ENCODE measurements at regions not wholly inside any gene's neighbourhood (a gene's known extent, or its start where the extent isn't known, plus 50 kb on each side); places are given as distances from the start of the nearest gene placed in this dataset.
A peak's percentile ranks its signal among the peaks of the same experiment; 100 is the strongest.

- Mint-ChIP-seq H3K27ac (no peak overlapping the region), H3K4me1 (peaks cover 25% of the 10 kb centered on the region), H3K27me3 (ENCODE audit: low read depth in 3 of 3) (peaks cover 0 to 2% (median 0%) of the 10 kb centered on the region in 3 donors), H3K9me3 (peaks cover 0 to 1% (median 0%) of the 10 kb centered on the region in 7 donors), H3K36me3 (no peaks in the 10 kb centered on the region), H3K4me3 (no peak overlapping the region)
- TF ChIP-seq CTCF (IDR thresholded peaks at IDR 0.05), result no peak
- no peak overlapping the region for H3K4me2 ChIP-seq (replicated peaks; ENCODE audit: extremely low read depth, low read length, poor library complexity, severe bottlenecking)
- H3K36me3 ChIP-seq (replicated peaks in 1 of 2; ENCODE audit: control insufficient read depth in 1 of 2, insufficient read depth in 2 of 2, low read length in 2 of 2), result no peaks in the 10 kb centered on the region
- no peak overlapping the region for H3K27ac ChIP-seq (ENCODE audit: low read depth in 1 of 2, low read length in 2 of 2)
- H2AFZ ChIP-seq (ENCODE audit: insufficient read depth, low read depth, low read length, poor library complexity, severe bottlenecking), result peak overlapping the region; percentile 29
- H3K79me2 ChIP-seq (ENCODE audit: insufficient read depth, low read length), result no peaks in the 10 kb centered on the region
- H4K20me1 ChIP-seq (ENCODE audit: insufficient read depth, low read length), result no peaks in the 10 kb centered on the region
- no peaks in the 10 kb centered on the region for H3K9me3 ChIP-seq (replicated peaks in 1 of 2; ENCODE audit: control insufficient read depth in 1 of 2, insufficient read depth in 1 of 2, low read length in 2 of 2)
- WGBS (ENCODE audit: insufficient coverage), result no CpG with 5 or more reads among the region's 4 CpGs
- H3K4me1 ChIP-seq (ENCODE audit: control insufficient read depth in 1 of 2, insufficient read depth in 2 of 2, low read length in 2 of 2), result peaks cover 7 to 16% of the 10 kb centered on the region in 2 donors
- H3K9ac ChIP-seq (ENCODE audit: insufficient read depth, low read length, poor library complexity, severe bottlenecking), result no peak overlapping the region
- DNase-seq, result no peak
- intact Hi-C loops (cut with micrococcal nuclease), result no loop called here
- no peaks in the 10 kb centered on the region for H3K27me3 ChIP-seq (ENCODE audit: control insufficient read depth in 2 of 2, insufficient read depth in 2 of 2, low read length in 2 of 2)
- H3K4me3 ChIP-seq (replicated peaks in 1 of 3; ENCODE audit: low read depth in 2 of 3, low read length in 3 of 3), result no peak overlapping the region
These were observed 203.6 kb downstream of the PIK3R1 start for GRCh38 chr5:68419081-68419636.

- Mint-ChIP-seq H3K27ac (peak overlapping the region in 2 of 7 donors; percentile 26 to 59), H3K4me1 (peaks cover 28% of the 10 kb centered on the region), H3K4me3 (no peak overlapping the region), H3K36me3 (no peaks in the 10 kb centered on the region), H3K27me3 (ENCODE audit: low read depth in 3 of 3) (peaks cover 0 to 2% (median 0%) of the 10 kb centered on the region in 3 donors), H3K9me3 (peaks cover 0 to 1% (median 0%) of the 10 kb centered on the region in 7 donors)
- H3K4me1 ChIP-seq (ENCODE audit: control insufficient read depth in 1 of 2, insufficient read depth in 2 of 2, low read length in 2 of 2), result peaks cover 9 to 19% of the 10 kb centered on the region in 2 donors
- TF ChIP-seq CTCF (IDR thresholded peaks at IDR 0.05), result no peak
- no peaks in the 10 kb centered on the region for H3K79me2 ChIP-seq (ENCODE audit: insufficient read depth, low read length)
- H3K4me2 ChIP-seq (replicated peaks; ENCODE audit: extremely low read depth, low read length, poor library complexity, severe bottlenecking), result no peak overlapping the region
- intact Hi-C loops (cut with micrococcal nuclease), result no loop called here
- 72% methylated on average over 5 of the region's 8 CpGs for WGBS (ENCODE audit: insufficient coverage)
- H3K9me3 ChIP-seq (replicated peaks in 1 of 2; ENCODE audit: control insufficient read depth in 1 of 2, insufficient read depth in 1 of 2, low read length in 2 of 2), result no peaks in the 10 kb centered on the region
- no peaks in the 10 kb centered on the region for H3K27me3 ChIP-seq (ENCODE audit: control insufficient read depth in 2 of 2, insufficient read depth in 2 of 2, low read length in 2 of 2)
- no peak overlapping the region for H3K27ac ChIP-seq (ENCODE audit: low read depth in 1 of 2, low read length in 2 of 2)
- no peak overlapping the region for H3K9ac ChIP-seq (ENCODE audit: insufficient read depth, low read length, poor library complexity, severe bottlenecking)
- no peak overlapping the region for H3K4me3 ChIP-seq (replicated peaks in 1 of 3; ENCODE audit: low read depth in 2 of 3, low read length in 3 of 3)
- peak in 2 of 3 donors; percentile 14 to 48 for DNase-seq
- peak overlapping the region; percentile 29 for H2AFZ ChIP-seq (ENCODE audit: insufficient read depth, low read depth, low read length, poor library complexity, severe bottlenecking)
- H3K36me3 ChIP-seq (replicated peaks in 1 of 2; ENCODE audit: control insufficient read depth in 1 of 2, insufficient read depth in 2 of 2, low read length in 2 of 2), result no peaks in the 10 kb centered on the region
- no peaks in the 10 kb centered on the region for H4K20me1 ChIP-seq (ENCODE audit: insufficient read depth, low read length)
These were observed 204.3 kb downstream of the PIK3R1 start for GRCh38 chr5:68419637-68420452.

Measured in CD14-positive monocyte (primary cell).